Adrenal gland (tissue), 9 donors: ENCODE measurements at regions not wholly inside any gene's neighbourhood (a gene's known extent, or its start where the extent isn't known, plus 50 kb on each side); places are given as distances from the start of the nearest gene placed in this dataset.
"Not testable (repeated sequence)": the region's sequence is repeated elsewhere in the genome, so short reads cannot be mapped to it uniquely, and the experiment has no call there.

ENCODE experiments used
- DNase-seq, 7 donors: peaks; one replicate each; pipeline ENCODE4 v3.0.0-alpha.2; 2019 to 2020
- H3K27ac ChIP-seq, 5 donors: fragments of 200-600 bp; sonication (generic) in 4 of 5; 1 replicate in 3 of 5; 2 replicates in 2 of 5; pipeline versions ENCODE4 v1.5.1 to v1.8.0; 2016 to 2020; ENCODE audit warnings: mild to moderate bottlenecking in 1 of 5
- H3K27me3 ChIP-seq: fragments of 200-600 bp; 2 replicates; pipeline ENCODE4 v1.8.0; 2021
- H3K36me3 ChIP-seq, 2 donors: fragments of 200-600 bp; replicated peaks in 1 of 2; 1 replicate in 1 of 2; 2 replicates in 1 of 2; pipeline versions ENCODE4 v1.5.1 to v1.8.0; 2018 to 2022
- H3K4me1 ChIP-seq, 2 donors: fragments of 200-600 bp; replicated peaks in 1 of 2; 1 replicate in 1 of 2; 2 replicates in 1 of 2; pipeline versions ENCODE4 v1.5.1 to v1.8.0; 2018 to 2021
- H3K4me3 ChIP-seq, 4 donors: fragments of 200-600 bp; sonication (generic) in 3 of 4; one replicate each; pipeline ENCODE4 v1.5.1; 2016 to 2018
- H3K9me3 ChIP-seq, 3 donors: fragments of 200-600 bp; sonication (generic) in 1 of 3; replicated peaks in 1 of 3; 1 replicate in 2 of 3; 2 replicates in 1 of 3; pipeline versions ENCODE4 v1.5.1 to v1.8.0; 2016 to 2021
- POLR2A ChIP-seq, 2 donors: fragments of 450-650 bp; IDR thresholded peaks; one replicate each; pipeline ENCODE4 v1.6.1; 2017; ENCODE audit warnings: antibody characterized with exemption in 2 of 2, mild to moderate bottlenecking in 2 of 2, moderate library complexity in 1 of 2
- WGBS, 4 donors: extraction: QIAGEN DNeasy Blood & Tissue Kit in 2 of 4; methylation state at CpG; one replicate each; pipeline versions ENCODE4 v1.1.5 to v1.1.7; 2013 to 2017; 5-methylcytosine and 5-hydroxymethylcytosine counted together
- intact Hi-C, 2 donors: fragments of 100-400 bp; cut with DNase I; formaldehyde crosslinking; loops; one replicate each; pipeline versions ENCODE4 v1.14.1 to v1.15.0; 2022 to 2023
- TF ChIP-seq, protein P1 (sequence below), 6 experiments: fragments of 450-650 bp in 4 of 6; fragments of 200-600 bp in 2 of 6; sonication (generic) in 1 of 6; IDR thresholded peaks; 1 replicate in 5 of 6; 2 replicates in 1 of 6; pipeline versions ENCODE4 v1.5.1 to v1.8.0; 2016 to 2021; ENCODE audit warnings: antibody characterized with exemption in 6 of 6, mild to moderate bottlenecking in 2 of 6, moderate library complexity in 1 of 6
- donor health status: healthy with polysubstance abuse.
- donor health status: Bipolar disorder and iron deficiency.
- donor health status: DM: yes; HTN: yes; CAD: no.
- donor health status: DM: no; HTN: no; CAD: no.
- donor health status: DM: no; HTN: no; CAD: no.

DNA sequence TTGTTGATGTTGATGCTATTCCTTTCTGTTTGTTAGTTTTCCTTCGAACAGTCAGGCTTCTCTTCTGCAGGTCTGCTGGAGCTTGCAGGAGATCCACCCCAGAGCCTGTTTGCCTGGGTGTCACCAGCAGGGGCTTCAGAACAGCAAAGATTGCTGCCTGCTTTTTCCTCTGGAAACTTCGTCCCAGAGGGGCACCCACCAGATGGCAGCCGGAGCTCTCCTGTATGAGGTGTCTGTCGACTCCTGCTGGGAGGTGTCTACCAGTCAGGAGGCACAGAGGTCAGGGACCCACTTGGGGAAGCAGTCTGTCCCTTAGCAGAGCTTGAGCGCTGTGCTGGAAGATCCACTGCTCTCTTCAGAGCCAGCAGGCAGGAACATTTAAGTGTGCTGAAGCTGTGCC, 303.2 kb downstream of the ZIC1 start:
- H3K4me1 ChIP-seq = no peaks in the 10 kb centered on the region
- no peaks in the 10 kb centered on the region for H3K36me3 ChIP-seq
- no peak overlapping the region for H3K4me3 ChIP-seq
- H3K27me3 ChIP-seq = no peaks in the 10 kb centered on the region
- H3K9me3 ChIP-seq = no peaks in the 10 kb centered on the region
- TF ChIP-seq, protein P1, sequence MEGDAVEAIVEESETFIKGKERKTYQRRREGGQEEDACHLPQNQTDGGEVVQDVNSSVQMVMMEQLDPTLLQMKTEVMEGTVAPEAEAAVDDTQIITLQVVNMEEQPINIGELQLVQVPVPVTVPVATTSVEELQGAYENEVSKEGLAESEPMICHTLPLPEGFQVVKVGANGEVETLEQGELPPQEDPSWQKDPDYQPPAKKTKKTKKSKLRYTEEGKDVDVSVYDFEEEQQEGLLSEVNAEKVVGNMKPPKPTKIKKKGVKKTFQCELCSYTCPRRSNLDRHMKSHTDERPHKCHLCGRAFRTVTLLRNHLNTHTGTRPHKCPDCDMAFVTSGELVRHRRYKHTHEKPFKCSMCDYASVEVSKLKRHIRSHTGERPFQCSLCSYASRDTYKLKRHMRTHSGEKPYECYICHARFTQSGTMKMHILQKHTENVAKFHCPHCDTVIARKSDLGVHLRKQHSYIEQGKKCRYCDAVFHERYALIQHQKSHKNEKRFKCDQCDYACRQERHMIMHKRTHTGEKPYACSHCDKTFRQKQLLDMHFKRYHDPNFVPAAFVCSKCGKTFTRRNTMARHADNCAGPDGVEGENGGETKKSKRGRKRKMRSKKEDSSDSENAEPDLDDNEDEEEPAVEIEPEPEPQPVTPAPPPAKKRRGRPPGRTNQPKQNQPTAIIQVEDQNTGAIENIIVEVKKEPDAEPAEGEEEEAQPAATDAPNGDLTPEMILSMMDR (IDR thresholded peaks at IDR 0.05) = no peak
- no peak for TF ChIP-seq POLR2A (IDR thresholded peaks at IDR 0.05)
- DNase-seq = no peak
- WGBS, 4 donors = 62 to 84% (median 75%) methylated on average over 3 to 5 of the region's 5 CpGs
- intact Hi-C loops = no loop called here
- no peak overlapping the region for H3K27ac ChIP-seq

DNA sequence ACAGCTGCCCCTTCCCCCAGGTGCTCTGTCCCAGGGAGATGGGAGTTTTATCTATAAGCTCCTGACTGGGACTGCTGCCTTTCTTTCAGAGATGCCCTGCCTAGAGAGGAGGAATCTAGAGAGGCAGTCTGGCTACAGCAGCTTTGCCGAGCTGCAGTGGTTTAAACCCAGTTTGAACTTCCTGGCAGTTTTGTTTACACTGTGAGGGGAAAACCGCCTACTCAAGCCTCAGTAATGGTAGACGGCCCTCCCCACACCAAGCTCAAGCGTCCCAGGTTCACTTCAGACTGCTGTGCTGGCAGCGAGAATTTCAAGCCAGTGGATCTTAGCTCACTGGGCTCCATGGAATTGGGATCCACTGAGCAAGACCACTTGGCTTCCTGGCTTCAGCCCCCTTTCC, 303.6 kb downstream of the ZIC1 start:
- WGBS, 4 donors = 55 to 69% (median 64%) methylated on average over 5 of the region's 5 CpGs
- H3K9me3 ChIP-seq, H3K27ac ChIP-seq, intact Hi-C loops, H3K4me3 ChIP-seq, H3K27me3 ChIP-seq, H3K4me1 ChIP-seq, H3K36me3 ChIP-seq, DNase-seq: not testable (repeated sequence)

DNA sequence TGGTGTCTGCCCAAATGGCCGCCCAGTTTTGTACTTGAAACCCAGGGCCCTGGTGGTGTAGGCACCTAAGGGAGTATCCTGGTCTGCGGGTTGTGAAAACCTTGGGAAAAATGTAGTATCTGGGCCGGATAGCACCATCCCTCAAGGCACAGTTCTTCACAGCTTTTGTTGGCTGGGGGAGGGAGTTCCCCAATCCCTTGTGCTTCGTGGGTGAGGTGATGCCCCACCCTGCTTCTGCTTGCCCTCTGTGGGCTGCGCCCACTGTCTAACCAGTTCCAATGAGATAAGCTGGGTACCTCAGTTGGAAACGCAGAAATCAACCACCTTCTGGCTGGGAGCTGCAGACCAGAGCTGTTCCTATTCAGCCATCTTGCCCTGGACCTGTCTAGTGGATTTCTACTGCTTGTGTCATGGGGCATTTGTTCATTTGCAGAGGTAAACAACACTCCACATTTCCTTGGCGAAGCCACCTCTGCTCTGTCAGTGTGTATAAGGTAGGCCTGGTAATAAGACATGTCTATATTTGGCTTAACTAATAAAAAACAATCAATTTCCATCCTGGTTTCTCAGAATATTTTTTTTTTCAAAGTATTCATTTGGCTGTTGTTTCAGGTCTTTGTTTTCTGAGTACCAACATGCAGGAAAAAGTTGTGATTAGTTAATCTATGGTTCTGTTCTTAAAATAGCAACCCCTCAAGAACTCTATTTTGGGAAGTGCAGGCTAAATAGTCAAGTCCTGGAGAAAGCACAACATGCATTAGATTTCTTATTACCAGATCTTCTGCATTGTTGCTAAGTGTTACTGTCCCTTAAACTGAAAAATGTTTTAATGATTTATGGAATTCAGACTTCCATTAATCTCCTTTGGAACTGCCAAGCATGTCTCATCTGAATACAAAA, 304.3 kb downstream of the ZIC1 start:
- H3K9me3 ChIP-seq = no peaks in the 10 kb centered on the region
- no peak overlapping the region for H3K27ac ChIP-seq
- H3K4me1 ChIP-seq = no peaks in the 10 kb centered on the region
- no peaks in the 10 kb centered on the region for H3K36me3 ChIP-seq
- intact Hi-C loops = no loop called here
- no peak for DNase-seq
- WGBS, 4 donors = 78 to 87% (median 82%) methylated on average over 5 to 7 of the region's 7 CpGs
- no peak overlapping the region for H3K4me3 ChIP-seq
- TF ChIP-seq, protein P1 (IDR thresholded peaks at IDR 0.05) = no peak
- TF ChIP-seq POLR2A (IDR thresholded peaks at IDR 0.05) = no peak
- H3K27me3 ChIP-seq = no peaks in the 10 kb centered on the region

DNA sequence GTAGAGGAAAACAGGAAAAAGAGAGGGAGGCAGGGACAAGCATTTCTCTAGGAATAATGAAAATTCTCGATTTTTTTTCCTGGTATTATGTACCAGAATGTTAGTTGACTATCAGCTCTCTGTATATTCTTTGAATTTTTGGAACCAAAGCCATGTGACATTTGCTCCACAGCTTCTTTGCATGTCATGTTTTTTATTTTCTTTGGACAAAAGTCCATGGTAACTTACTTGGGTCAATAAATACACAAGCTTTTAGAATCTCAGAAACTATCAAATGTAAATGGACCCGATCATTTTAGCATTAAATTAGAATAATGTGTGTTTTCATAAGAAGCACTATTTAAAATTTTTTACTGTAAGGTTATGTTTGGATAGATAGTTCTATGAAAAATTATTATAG, 320.5 kb downstream of the ZIC1 start:
- intact Hi-C loops = no loop called here
- no peak overlapping the region for H3K27ac ChIP-seq
- H3K9me3 ChIP-seq = no peaks in the 10 kb centered on the region
- TF ChIP-seq, protein P1 (IDR thresholded peaks at IDR 0.05) = no peak
- TF ChIP-seq POLR2A (IDR thresholded peaks at IDR 0.05) = no peak
- H3K27me3 ChIP-seq = no peaks in the 10 kb centered on the region
- no peaks in the 10 kb centered on the region for H3K36me3 ChIP-seq
- H3K4me1 ChIP-seq = no peaks in the 10 kb centered on the region
- no peak overlapping the region for H3K4me3 ChIP-seq
- WGBS, 4 donors = 42 to 54% (median 48%) methylated on average over 2 of the region's 2 CpGs
- no peak for DNase-seq

DNA sequence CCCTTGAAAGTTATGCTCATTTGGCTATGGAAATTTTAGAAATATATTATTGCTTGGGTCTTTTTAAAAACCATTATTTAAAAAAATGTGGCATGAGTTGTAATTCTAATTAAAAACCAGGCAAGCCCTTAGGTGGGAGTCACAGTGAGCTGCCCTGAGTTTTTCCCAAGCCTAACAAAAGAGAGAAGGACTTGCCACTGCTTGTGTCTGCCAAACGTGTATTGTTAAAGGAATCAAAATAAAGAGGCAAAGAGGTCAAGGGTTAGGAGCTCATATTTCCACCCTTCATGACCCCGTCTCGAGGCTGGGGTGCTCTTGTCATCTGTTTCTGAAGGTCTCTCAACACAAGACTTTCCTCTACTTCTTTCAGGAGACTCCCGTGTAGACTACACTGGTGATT, 321.1 kb downstream of the ZIC1 start:
- Histone ChIP-seq H3K27ac (no peak overlapping the region), H3K27me3 (no peaks in the 10 kb centered on the region), H3K9me3 (no peaks in the 10 kb centered on the region), H3K4me1 (no peaks in the 10 kb centered on the region), H3K4me3 (no peak overlapping the region), H3K36me3 (no peaks in the 10 kb centered on the region)
- intact Hi-C loops = no loop called here
- WGBS, 4 donors = 22 to 36% (median 27%) methylated on average over 4 of the region's 4 CpGs
- TF ChIP-seq POLR2A (IDR thresholded peaks at IDR 0.05) = no peak
- TF ChIP-seq, protein P1 (IDR thresholded peaks at IDR 0.05) = no peak
- no peak for DNase-seq
